Astrocyte of the spinal cord (primary cell): ENCODE measurements at regions not wholly inside any gene's neighbourhood (a gene's known extent, or its start where the extent isn't known, plus 50 kb on each side); places are given as distances from the start of the nearest gene placed in this dataset.

Experiments
- DNase-seq: peaks from one replicate; pipeline ENCODE4 v3.0.0; 2011; ENCODE audit warnings: low read depth, low spot score
- H3K4me3 ChIP-seq: 2 replicates; pipeline ENCODE4 v1.5.1; 2011; ENCODE audit warnings: low read depth, mild to moderate bottlenecking, low read length, moderate library complexity
- in situ Hi-C: cut with HindIII; loops from 2 replicates; pipeline ENCODE4 v1.10.0; 2017; ENCODE audit warnings: low sequenced_read_pairs
- TF ChIP-seq, protein P1 (sequence below): IDR thresholded peaks from 2 replicates; pipeline ENCODE4 v1.5.1; 2012; ENCODE audit warnings: low read depth, mild to moderate bottlenecking, low read length, inconsistent platforms

DNA sequence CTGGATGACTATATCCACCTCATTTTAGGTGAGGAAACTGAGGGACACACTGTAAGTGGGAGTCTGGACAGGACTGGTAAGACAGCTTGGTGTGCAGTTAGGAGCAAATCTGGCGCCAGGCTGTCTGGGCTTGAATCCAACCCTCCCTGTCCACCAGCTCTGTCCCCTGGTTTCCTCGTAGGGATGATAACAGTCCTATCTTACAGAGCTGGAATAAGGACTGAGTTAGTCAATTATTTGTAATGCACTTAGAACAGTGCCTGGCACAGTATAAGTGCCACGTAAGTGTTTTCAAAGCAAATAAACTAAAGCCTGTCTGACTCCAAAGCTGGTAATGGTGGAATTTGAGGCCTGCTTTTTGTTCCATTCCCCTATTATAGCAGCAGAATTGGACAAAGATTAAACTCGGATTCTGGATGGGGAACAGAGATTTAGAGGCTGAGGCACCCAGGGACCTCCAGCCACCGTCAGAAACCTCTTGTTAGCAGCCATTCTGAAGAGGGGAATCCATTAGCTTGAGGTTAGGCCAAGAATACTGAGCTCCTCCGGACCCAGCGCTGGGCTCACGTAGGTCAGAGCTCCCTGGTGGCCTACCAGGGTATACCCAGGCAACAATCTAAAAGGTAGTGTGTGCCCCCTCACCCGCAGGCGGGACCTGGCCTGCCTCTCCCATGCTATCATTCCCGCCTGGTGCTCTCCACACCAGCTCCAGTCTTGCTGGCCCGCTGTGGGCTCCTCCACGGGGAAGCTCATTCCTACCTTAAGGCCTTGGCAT, 102.1 kb downstream of the UCHL1 start:
- DNase-seq, result no peak
- H3K4me3 ChIP-seq, result no peak overlapping the region
- TF ChIP-seq, protein P1, sequence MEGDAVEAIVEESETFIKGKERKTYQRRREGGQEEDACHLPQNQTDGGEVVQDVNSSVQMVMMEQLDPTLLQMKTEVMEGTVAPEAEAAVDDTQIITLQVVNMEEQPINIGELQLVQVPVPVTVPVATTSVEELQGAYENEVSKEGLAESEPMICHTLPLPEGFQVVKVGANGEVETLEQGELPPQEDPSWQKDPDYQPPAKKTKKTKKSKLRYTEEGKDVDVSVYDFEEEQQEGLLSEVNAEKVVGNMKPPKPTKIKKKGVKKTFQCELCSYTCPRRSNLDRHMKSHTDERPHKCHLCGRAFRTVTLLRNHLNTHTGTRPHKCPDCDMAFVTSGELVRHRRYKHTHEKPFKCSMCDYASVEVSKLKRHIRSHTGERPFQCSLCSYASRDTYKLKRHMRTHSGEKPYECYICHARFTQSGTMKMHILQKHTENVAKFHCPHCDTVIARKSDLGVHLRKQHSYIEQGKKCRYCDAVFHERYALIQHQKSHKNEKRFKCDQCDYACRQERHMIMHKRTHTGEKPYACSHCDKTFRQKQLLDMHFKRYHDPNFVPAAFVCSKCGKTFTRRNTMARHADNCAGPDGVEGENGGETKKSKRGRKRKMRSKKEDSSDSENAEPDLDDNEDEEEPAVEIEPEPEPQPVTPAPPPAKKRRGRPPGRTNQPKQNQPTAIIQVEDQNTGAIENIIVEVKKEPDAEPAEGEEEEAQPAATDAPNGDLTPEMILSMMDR, result no peak
- in situ Hi-C loops, result no loop called here

DNA sequence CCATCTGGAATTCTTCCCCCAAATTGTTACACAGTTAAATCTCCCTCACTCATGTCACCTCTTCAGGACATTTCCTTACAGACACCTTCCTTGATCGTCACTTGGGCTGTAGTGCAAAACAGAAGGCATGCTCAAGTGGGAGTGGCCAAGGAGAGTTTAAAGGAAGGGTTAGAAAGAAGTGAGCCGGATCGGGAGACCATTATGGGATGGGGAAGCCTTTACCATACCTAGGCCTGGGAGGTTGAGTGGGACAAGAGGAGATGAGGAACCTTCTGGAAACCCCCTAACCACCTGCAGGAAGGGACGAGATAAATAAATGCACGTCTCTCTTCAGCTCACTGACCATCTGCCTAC, 102.7 kb downstream of the UCHL1 start:
- DNase-seq, result no peak
- TF ChIP-seq, protein P1, result no peak
- H3K4me3 ChIP-seq, result no peak overlapping the region
- in situ Hi-C loops, result no loop called here

DNA sequence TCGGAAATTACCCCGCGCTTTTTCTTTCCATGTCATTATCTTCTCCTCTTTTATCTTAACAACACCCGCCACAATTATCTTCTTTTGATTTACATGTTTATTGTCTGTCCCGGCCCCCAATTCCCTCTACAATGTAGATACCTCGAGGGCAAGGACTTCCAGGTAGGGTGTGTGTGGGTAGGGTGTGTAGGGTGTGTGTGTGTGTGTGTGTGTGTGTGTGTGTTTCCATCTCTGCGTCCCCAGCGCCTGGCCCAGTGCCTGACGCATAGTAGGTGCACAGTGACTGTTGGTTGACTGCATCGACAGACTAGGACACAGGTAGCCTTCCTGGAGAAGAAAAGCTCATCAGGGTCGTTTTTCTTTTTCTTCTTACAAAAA, 103.1 kb downstream of the UCHL1 start:
- TF ChIP-seq, protein P1, result no peak
- DNase-seq, result no peak
- peak overlapping the region; percentile 46 for H3K4me3 ChIP-seq
- in situ Hi-C loops, result no loop called here

DNA sequence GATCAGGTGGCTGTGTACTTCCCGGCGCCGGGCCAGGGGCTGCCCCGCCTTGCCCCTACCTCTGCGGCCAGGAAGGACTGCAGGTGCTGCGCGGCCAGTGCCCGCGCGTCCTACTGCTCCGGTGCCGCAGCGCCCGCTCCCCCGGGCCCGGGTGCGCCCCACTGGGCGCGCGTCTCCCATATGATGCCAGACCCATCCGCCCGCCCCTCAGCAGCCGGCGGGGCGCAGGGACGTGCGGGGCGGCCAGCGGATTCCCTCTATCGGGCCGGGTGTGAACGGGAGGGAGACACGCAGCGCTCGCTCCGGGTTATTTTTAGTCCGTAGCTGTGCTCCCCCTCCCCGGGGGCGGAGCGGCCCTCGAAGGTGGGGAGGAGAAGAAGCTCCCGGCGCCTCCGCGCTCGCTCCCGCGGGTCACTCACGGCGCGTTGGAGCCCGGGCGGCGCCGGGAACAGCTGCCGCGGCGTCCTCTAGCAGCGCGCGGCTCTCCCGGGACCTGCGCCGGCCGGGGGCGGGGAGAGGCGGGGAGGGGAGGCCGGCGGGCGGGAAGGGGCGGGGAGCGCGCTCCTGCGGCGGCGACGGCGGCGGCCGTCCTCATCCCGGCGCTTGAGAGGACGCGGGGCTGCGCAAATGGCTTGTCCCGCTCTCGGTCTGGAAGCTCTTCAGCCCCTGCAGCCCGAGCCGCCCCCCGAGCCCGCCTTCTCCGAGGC, 103.6 kb downstream of the UCHL1 start:
- TF ChIP-seq, protein P1, result no peak
- in situ Hi-C loops, result no loop called here
- H3K4me3 ChIP-seq, result peak overlapping the region; percentile 46
- DNase-seq, result peak; percentile 36

DNA sequence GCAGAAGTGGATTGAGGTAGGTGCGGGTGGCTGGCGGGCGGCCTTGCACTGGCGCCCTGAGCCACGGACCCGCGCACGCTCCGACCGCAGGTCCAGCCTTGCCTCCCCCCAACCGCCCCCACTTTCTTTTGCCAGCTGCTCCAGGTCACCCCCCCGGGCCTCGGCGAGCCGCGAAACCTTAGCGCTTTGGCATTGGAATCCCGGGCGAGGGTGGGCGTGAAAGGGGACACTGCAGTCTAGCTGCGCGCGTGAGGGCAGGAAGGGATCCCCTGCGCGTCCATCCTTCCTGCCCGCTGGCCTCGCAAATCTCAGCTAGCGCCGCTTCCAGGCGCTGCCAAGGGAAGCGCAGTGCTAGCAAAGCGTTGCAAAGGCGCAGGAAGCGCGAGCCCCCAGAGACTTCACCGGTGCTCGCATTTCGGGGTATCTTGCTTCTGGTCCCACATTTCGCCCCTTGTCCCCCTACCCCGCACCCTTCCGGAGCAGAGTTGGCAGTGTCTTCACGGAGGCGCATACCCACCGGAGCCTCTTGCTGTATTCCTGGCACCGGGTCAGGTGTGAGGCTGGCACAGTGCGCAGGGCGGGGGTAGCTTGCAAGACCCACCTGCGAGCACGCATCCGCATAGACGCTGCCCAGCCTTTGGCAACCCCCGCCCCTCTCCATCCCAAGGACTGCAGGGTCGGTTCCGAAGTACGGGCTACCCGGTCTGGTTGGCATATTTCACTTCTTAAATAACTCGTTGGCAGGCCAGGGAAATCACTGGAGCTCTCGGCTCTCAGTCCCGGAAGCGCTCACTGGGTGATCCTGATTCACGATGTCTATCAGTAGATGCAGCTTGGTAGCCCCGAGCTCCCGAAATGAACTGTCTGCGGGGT, 104.4 kb downstream of the UCHL1 start:
- TF ChIP-seq, protein P1, result no peak
- peak; percentile 18 for DNase-seq
- peak overlapping the region; percentile 46 for H3K4me3 ChIP-seq
- in situ Hi-C loops, result no loop called here

DNA sequence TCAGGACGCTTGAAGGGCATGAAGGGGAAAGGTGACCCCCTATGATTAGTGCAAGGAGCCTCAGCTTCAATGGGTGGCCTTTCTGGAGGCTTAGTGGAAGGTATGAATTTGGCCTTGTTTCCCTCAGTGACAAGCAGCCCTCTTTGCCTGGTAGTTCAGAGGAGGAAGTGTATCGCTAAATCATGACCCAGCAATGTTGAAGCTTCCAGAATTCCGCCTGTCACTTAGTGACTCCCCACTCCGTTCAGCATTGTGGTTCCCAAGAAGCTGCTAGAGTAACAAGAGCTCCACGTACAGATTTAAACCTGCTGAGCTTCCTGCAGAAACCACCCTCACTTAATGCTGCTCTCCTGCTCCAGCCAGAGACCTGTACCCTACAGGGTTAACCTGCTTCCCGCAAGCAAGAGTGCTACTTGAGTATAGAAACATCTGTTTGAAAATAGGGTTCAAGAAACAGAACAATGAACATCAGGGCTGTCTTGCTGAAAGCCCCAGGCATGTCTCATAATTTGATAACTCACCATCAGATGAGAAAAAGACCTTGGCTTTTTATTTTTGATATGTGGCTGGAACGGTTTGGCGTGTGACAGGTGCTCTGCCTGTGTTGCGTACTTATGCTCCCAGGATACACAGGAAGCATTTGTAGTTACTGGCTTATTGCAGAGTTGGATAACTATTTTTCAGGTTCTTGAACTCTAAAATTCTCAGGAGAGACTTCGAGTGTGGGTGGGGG, 105.2 kb downstream of the UCHL1 start:
- in situ Hi-C loops, result no loop called here
- H3K4me3 ChIP-seq, result no peak overlapping the region
- no peak for DNase-seq
- TF ChIP-seq, protein P1, result no peak
